AG09319 (cell line): ENCODE measurements at regions not wholly inside any gene's neighbourhood (a gene's known extent, or its start where the extent isn't known, plus 50 kb on each side); places are given as distances from the start of the nearest gene placed in this dataset.

Experiments
- DNase-seq: peaks from one replicate; pipeline ENCODE4 v3.0.0-alpha.2; 2010; ENCODE audit warnings: low read depth; ENCODE audit errors: extremely low read depth
- TF ChIP-seq, protein P1 (sequence below): IDR thresholded peaks from 2 replicates; pipeline ENCODE4 v1.5.1; 2011; ENCODE audit warnings: low read depth, mild to moderate bottlenecking, inconsistent platforms, low read length, moderate library complexity

- TF ChIP-seq, protein P1, sequence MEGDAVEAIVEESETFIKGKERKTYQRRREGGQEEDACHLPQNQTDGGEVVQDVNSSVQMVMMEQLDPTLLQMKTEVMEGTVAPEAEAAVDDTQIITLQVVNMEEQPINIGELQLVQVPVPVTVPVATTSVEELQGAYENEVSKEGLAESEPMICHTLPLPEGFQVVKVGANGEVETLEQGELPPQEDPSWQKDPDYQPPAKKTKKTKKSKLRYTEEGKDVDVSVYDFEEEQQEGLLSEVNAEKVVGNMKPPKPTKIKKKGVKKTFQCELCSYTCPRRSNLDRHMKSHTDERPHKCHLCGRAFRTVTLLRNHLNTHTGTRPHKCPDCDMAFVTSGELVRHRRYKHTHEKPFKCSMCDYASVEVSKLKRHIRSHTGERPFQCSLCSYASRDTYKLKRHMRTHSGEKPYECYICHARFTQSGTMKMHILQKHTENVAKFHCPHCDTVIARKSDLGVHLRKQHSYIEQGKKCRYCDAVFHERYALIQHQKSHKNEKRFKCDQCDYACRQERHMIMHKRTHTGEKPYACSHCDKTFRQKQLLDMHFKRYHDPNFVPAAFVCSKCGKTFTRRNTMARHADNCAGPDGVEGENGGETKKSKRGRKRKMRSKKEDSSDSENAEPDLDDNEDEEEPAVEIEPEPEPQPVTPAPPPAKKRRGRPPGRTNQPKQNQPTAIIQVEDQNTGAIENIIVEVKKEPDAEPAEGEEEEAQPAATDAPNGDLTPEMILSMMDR = no peak
- DNase-seq = no peak
Observed at GRCh38 chr9:134544388-134545214, 97.0 kb upstream of the COL5A1 start.

DNA sequence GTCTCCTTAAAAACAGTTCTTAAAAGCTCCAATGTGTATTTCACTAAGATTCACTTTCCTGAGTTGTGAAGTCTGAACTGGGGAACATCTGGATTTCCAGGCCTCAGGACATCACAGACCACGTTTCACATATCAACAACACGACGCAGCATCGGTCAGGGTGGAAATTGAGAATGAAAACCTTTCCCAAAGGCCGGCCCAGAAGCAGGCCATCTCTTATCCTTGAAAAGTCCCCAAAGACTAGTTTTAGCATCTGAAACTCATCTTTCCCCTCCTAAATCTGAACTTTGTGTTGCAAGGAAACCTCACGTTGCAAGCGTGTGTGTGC lies 96.4 kb upstream of the COL5A1 start:
- no peak for DNase-seq
- TF ChIP-seq, protein P1 = no peak

DNA sequence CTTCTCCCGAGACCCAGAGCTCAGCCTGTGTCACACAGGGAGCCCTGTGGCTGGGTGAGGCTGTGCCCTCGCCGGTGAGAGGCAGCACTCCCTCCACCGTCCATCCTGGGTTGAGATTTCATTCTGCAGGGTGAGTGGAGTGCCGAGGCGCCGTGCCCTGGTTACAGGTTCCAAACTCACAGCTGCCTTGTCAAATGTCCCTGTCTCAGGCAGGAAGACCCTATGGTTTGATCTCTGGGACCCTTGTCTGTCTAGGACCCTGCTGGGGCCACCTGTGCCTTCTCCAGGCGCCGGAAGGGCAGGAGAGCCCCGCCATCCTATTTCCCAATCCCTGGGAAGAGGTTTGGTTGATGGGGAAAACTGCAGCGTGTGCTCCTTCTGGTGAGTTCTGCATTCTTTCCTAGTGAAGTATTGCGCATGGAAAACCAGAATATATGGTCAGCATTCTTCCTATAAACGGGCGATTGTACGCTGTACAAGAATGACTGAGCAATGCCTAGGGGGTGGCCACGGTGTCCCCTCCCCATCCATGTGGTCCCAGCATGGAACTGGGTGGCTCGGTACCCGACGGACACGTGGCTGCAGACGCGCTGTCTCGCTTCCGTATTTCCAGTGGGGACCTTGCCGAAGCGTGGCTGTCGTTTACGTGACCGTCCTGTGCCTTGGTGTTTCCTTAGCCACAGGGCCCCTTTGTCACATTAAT lies 95.9 kb upstream of the COL5A1 start:
- TF ChIP-seq, protein P1 = no peak

GRCh38 chr9:134546246-134546731 lies 95.3 kb upstream of the COL5A1 start:
- DNase-seq = no peak
- TF ChIP-seq, protein P1 = no peak

More for the DNA sequence above, 95.9 kb upstream of the COL5A1 start:
- no peak for DNase-seq

DNA sequence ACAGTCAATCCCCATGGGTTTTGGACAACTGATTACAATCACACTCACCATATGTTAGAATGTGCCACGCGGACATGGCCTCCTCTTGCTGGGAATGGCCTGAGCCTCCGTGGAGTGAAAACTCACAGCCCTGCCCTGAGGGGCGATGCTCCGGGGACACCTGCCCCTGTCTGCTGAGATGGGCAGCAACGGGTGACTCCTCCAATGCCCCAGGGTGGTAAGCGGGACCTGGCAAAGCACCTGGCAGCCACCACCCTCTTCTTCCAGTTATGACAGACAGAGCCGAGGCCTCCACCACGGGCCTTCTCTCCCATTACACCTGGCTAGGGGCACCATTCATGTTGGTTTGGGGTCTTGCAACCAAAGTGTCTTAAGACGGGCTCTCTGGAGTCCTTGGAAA lies 94.9 kb upstream of the COL5A1 start:
- TF ChIP-seq, protein P1 = no peak
- DNase-seq = no peak

- TF ChIP-seq, protein P1 = no peak
- DNase-seq = no peak
Observed at GRCh38 chr9:134547161-134548100, 94.2 kb upstream of the COL5A1 start.
